NCI-H1105 (cell line): ENCODE measurements at regions not wholly inside any gene's neighbourhood (a gene's known extent, or its start where the extent isn't known, plus 50 kb on each side); places are given as distances from the start of the nearest gene placed in this dataset.

Experiments
- DNase-seq: peaks from one replicate; lab custom pipeline; 2025; lab: John Stamatoyannopoulos, UW

- no peak for DNase-seq
Observed at GRCh38 chr5:107325866-107326265, 344.9 kb downstream of the EFNA5 start.

- DNase-seq, result no peak
Observed at GRCh38 chr5:107324809-107325208, 345.9 kb downstream of the EFNA5 start.

- DNase-seq, result no peak
Observed at GRCh38 chr5:107324071-107324470, 346.7 kb downstream of the EFNA5 start.

- no peak for DNase-seq
Observed at GRCh38 chr5:107323536-107323935, 347.2 kb downstream of the EFNA5 start.

GRCh38 chr5:107322936-107323335 lies 347.8 kb downstream of the EFNA5 start:
- DNase-seq, result no peak

GRCh38 chr5:107321906-107322305 lies 348.8 kb downstream of the EFNA5 start:
- DNase-seq, result no peak

GRCh38 chr5:107320846-107321245 lies 349.9 kb downstream of the EFNA5 start:
- no peak for DNase-seq

GRCh38 chr5:107320376-107320775 lies 350.4 kb downstream of the EFNA5 start:
- no peak for DNase-seq

- no peak for DNase-seq
Observed at GRCh38 chr5:107319901-107320300, 350.8 kb downstream of the EFNA5 start.

- no peak for DNase-seq
Observed at GRCh38 chr5:107314330-107314729, 356.4 kb downstream of the EFNA5 start.

GRCh38 chr5:107313921-107314320 lies 356.8 kb downstream of the EFNA5 start:
- no peak for DNase-seq

- DNase-seq, result no peak
Observed at GRCh38 chr5:107313098-107313497, 357.6 kb downstream of the EFNA5 start.

GRCh38 chr5:107310181-107310580 lies 360.6 kb downstream of the EFNA5 start:
- no peak for DNase-seq

- DNase-seq, result no peak
Observed at GRCh38 chr5:107306594-107306993, 364.1 kb downstream of the EFNA5 start.

GRCh38 chr5:107306002-107306401 lies 364.7 kb downstream of the EFNA5 start:
- DNase-seq, result no peak

- DNase-seq, result no peak
Observed at GRCh38 chr5:107304684-107305083, 366.1 kb downstream of the EFNA5 start.

- no peak for DNase-seq
Observed at GRCh38 chr5:107303171-107303968, 367.4 kb downstream of the EFNA5 start.

GRCh38 chr5:107302441-107302840 lies 368.3 kb downstream of the EFNA5 start:
- DNase-seq, result no peak

- no peak for DNase-seq
Observed at GRCh38 chr5:107301999-107302398, 368.7 kb downstream of the EFNA5 start.

- no peak for DNase-seq
Observed at GRCh38 chr5:107300721-107301327, 369.9 kb downstream of the EFNA5 start.

GRCh38 chr5:107296572-107296971 lies 374.2 kb downstream of the EFNA5 start:
- no peak for DNase-seq

GRCh38 chr5:107295914-107296313 lies 374.8 kb downstream of the EFNA5 start:
- no peak for DNase-seq

GRCh38 chr5:107294669-107295068 lies 376.1 kb downstream of the EFNA5 start:
- DNase-seq, result no peak

- DNase-seq, result no peak
Observed at GRCh38 chr5:107294211-107294550, 376.6 kb downstream of the EFNA5 start.
